ENCODE measurements at regions not wholly inside any gene's neighbourhood (a gene's known extent, or its start where the extent isn't known, plus 50 kb on each side); places are given as distances from the start of the nearest gene placed in this dataset.

- H3K23ac ChIP-seq (ENCODE audit: insufficient read length), result no peak overlapping the region
- no peaks in the 10 kb centered on the region; a peak in 1 of 8 replicates for H3K36me3 ChIP-seq (ENCODE audit: control insufficient read depth in 2 of 4, insufficient read depth in 4 of 4, low read length in 3 of 4)
- no peak overlapping the region for H4K5ac ChIP-seq (ENCODE audit: insufficient read length, low read depth, low read length)
- no peak overlapping the region for H2BK120ac ChIP-seq (replicated peaks; ENCODE audit: low read depth, low read length)
- no peaks in the 10 kb centered on the region for H3K23me2 ChIP-seq (ENCODE audit: low read depth, low read length)
- peaks cover 17 to 19% of the 10 kb centered on the region in 2 experiments for H3K9me3 ChIP-seq (ENCODE audit: insufficient read depth in 2 of 2, low read depth in 1 of 2, low read length in 1 of 2)
- WGBS, 2 experiments (ENCODE audit: extremely low coverage in 1 of 2, insufficient coverage in 1 of 2, insufficient read length in 1 of 2, insufficient replicate concordance in 2 of 2, low coverage in 1 of 2, low lambda C conversion rate in 2 of 2, missing lambda C conversion rate in 1 of 2), result 92% methylated on average over 6 of the region's 6 CpGs; no CpG with 5 or more reads in 1 of the 2 experiments
- H3K9ac ChIP-seq (replicated peaks in 1 of 4; ENCODE audit: extremely low read depth in 1 of 4, low read depth in 3 of 4, low read length in 3 of 4), result no peak overlapping the region
- FAIRE-seq (no peak), DNase-seq (ENCODE audit: low read depth in 1 of 2, low spot score in 2 of 2) (no peak)
- no peak overlapping the region for H3K4me2 ChIP-seq (ENCODE audit: insufficient read depth in 1 of 2, low read depth in 2 of 2, low read length in 2 of 2)
- no peak overlapping the region for H3K14ac ChIP-seq (ENCODE audit: insufficient read length)
- no peak overlapping the region for H3K27ac ChIP-seq (ENCODE audit: low read depth, low read length)
- no peak overlapping the region for H3K18ac ChIP-seq (ENCODE audit: extremely low read depth, low read length)
- POLR2A ChIA-PET (ENCODE audit: partially characterized antibody), result no interaction called here
- peaks cover 0 to 1% of the 10 kb centered on the region in 2 experiments for H4K20me1 ChIP-seq (replicated peaks in 1 of 2; ENCODE audit: control insufficient read depth in 1 of 2, insufficient read depth in 2 of 2, low read length in 2 of 2)
- H2AK5ac ChIP-seq (ENCODE audit: low read depth, low read length), result no peak overlapping the region
- CTCF ChIA-PET (ENCODE audit: partially characterized antibody), result interaction anchor here (1.0 to 1.1 kb wide), 4 partner anchors 10 to 383 kb away, joined by 3 to 4 read pairs (median 3); no protein-coding TSS in a partner anchor
- H3K4me3 ChIP-seq (ENCODE audit: extremely low read depth in 1 of 4, insufficient read depth in 2 of 4, low read depth in 3 of 4, low read length in 4 of 4), result no peak overlapping the region
- no peaks in the 10 kb centered on the region for H3K4me1 ChIP-seq (replicated peaks in 1 of 4; ENCODE audit: control insufficient read depth in 3 of 4, insufficient read depth in 4 of 4, low read length in 3 of 4)
- H2BK15ac ChIP-seq (ENCODE audit: low read length), result no peak overlapping the region
- no peak overlapping the region for H4K8ac ChIP-seq (ENCODE audit: extremely low read depth, insufficient read depth, low read length)
- H3K79me2 ChIP-seq (ENCODE audit: control insufficient read depth in 1 of 2, insufficient read depth in 2 of 2, low read length in 2 of 2), result no peaks in the 10 kb centered on the region
- H2BK5ac ChIP-seq (ENCODE audit: low read depth, low read length), result no peak overlapping the region
- H2BK12ac ChIP-seq (ENCODE audit: low read depth, low read length), result no peak overlapping the region
- H4K91ac ChIP-seq (replicated peaks; ENCODE audit: insufficient read length, low read length), result no peak overlapping the region
- no peaks in the 10 kb centered on the region for H3K27me3 ChIP-seq (replicated peaks in 1 of 4; ENCODE audit: control insufficient read depth in 3 of 4, extremely low read depth in 1 of 4, insufficient read depth in 3 of 4, low read length in 3 of 4)
- H3K4ac ChIP-seq (replicated peaks; ENCODE audit: insufficient read length, low read depth, low read length), result no peak overlapping the region
- H3K56ac ChIP-seq (replicated peaks; ENCODE audit: insufficient read length, low read depth, low read length), result no peak overlapping the region
- no peak overlapping the region for H2BK20ac ChIP-seq (ENCODE audit: low read length)
- no peaks in the 10 kb centered on the region for H3K79me1 ChIP-seq (ENCODE audit: low read depth, low read length)
- no peak overlapping the region for H2AFZ ChIP-seq (ENCODE audit: low read length)
- TF ChIP-seq BRCA1 (IDR thresholded peaks at IDR 0.05; ENCODE audit: low read depth, low read length), result no peak
Observed at GRCh38 chr2:2503864-2504418, 172.9 kb upstream of the MYT1L start.

Measured in H1 (cell line).